HG03159 (cell line): ENCODE measurements at regions not wholly inside any gene's neighbourhood (a gene's known extent, or its start where the extent isn't known, plus 50 kb on each side); places are given as distances from the start of the nearest gene placed in this dataset.

Experiments used
- ATAC-seq: cut with Tn5 transposase; IDR thresholded peaks from one replicate; pipeline ENCODE4 v1.9.1; 2021; ENCODE audit warnings: mild to moderate bottlenecking, moderate library complexity; ENCODE audit not compliant: unreplicated experiment

DNA sequence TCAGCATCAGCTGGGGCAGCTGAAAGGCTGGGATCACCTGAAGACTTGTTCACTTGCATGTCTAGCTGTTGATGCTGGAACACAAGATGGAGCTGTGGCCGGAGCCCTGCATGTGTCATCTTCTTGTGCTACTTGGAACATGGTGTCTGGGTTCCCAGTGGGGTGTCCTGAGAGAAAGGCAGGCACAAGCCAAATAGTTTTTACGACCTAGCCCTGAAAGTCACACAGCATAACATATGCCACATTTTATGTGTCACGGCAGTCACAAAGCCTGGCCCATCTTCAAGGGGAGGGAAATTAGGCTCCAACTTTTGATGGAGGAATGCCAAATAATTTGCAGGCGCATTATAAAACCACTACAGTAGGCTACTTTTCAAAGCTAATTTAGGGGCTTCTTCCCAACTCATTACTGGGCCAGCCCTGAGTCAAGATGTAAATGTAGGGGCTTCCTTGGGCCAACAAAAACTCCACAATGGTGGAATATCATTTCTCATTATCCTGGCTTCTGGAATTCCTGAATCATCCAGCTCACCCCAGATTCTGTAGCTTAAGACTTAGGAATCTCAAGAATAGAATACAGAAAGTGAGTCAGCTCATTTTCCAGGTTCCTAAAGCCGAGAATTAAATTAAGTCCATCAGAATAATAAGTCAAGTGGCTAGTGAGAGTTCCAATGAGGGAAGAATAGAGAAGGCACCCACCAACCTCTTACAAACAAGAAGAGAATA is 543.0 kb downstream of the TNS1 start:
- ATAC-seq, result no peak

DNA sequence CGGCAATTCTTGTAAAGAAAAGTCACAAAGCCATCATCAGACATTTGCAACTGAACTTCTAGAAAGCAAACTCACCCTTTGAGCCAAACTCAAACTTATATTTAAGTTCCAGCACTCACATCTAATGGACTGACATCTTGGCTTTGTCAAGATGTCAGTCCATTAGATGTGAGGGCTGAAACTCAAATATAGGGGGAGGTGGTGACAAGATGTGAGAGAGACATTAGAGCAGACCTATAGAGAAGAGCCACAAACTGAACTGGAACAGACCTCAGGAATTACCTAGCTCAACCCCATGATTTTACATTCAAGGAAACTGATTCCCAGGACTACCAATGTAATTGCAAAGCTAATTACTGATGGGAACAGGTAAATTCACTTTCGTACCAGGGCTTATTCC is 543.8 kb downstream of the TNS1 start:
- no peak for ATAC-seq

GRCh38 chr2:217456016-217456415 is 546.8 kb downstream of the TNS1 start:
- no peak for ATAC-seq

DNA sequence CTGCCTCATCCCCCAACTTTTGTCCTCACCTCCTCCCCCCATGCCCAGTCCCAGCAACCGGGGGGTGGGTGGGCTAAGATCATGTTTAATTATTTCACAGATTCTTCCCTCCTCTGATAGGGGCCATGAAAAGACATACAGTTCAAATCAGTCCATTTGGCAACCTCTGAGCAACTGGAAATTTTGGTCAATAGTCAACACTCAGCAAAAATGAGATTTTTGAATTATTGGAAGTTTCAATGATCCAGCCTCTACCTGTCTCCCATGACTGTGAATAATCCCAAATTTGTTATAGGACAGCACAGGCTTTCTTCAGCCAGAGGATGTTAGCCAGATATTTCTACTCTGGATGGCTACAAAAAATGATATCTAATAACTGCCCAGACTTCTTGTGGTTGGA is 549.9 kb downstream of the TNS1 start:
- ATAC-seq, result no peak

DNA sequence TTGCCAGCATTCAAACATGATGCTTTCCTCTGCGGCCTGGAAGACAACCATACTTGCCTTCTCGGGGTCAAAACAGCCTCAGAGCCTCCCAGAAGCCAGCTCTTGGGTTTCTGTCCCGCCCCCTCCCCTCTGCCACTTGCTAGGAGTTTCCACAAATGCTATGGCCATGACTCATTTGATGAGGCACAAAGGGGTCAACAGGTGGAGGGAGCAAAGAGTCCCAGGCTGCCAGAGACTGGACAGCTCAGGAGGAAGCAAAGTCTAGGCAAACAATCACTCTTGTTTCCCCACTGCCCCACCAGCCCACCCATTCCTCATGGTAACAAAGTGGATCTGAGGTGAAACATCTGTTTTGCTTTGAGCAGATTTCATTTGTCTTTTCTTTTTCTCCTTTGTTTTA is 551.1 kb downstream of the TNS1 start:
- no peak for ATAC-seq

DNA sequence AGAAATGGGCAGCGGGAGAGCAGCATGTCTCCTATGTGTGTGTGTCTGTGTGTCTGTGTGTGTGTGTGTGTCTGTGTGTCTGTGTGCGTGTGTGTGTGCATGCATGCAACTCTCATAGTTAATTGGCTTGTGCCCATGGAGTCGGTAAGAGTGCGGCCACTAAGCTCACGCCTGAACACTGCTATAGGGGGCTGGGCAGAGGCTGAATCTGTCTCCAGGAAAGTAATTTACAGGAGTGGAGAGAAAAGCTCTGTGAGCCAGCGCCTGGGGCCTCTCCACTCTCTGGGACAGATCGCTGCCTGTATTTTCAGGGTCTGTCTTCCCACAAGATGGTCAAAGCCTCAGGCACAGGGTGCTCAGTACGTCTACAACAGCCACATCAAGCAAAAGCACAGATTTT is 553.4 kb downstream of the TNS1 start:
- no peak for ATAC-seq

GRCh38 chr2:217448860-217449259 is 553.9 kb downstream of the TNS1 start:
- ATAC-seq, result no peak

DNA sequence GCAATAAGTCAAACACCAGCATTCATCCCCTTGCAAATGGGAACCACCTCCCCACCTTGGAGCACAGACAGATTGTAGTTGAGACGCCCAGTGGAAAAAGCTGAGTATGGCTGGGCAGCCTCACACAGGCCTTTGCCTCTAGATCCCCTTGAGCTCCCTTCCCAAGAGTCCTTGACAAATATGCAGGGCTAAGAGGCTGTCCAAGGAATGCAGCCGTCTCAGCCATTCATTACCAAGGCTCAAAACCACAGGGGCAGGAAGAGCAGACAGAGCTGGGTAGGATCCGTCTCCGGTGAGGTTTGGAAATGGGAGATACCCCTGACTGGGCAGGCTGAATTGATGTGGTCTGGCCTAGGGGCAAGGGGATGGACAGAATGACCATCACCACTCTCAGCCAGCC is 557.1 kb downstream of the TNS1 start:
- ATAC-seq, result no peak

GRCh38 chr2:217444932-217445331 is 557.9 kb downstream of the TNS1 start:
- ATAC-seq, result peak; percentile 51

GRCh38 chr2:217444509-217444908 is 558.3 kb downstream of the TNS1 start:
- ATAC-seq, result no peak

DNA sequence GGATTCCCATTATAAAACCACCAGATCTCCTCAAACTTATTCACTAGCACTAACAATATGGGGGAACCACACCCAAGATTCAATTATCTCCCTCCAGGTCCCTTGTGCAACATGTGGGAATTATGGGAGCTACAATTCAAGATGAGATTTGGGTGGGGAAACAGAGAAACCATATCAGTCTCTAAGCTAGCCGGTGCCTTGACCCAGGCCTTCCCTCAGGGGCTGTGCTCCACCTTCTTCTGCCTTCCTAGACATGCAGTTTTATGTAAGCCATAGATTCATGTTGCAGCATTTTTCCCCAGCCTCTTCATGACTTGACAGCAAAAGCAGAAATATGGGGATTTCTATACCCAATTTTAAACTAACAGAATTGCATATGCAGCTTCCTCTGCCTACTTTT is 559.2 kb downstream of the TNS1 start:
- ATAC-seq, result no peak

DNA sequence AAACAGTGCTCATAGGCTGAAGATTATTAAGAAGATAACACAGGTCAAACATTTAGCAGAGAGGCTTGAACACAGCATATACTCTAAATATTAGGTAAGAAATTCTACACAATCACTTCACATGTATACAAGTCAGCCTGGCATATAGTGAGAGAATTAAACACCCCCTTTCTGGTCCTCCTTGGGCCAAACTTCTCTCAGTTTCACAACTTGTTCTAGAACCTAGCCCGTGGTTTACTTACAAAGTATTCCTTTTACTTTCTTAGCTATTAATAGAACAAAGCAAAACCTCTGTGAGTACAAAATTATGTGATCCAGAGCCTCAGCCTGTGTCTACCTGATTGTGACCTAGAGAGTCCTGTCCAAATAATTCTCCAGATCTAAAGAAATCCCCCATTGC is 562.8 kb downstream of the TNS1 start:
- peak; percentile 66 for ATAC-seq

- peak; percentile 57 for ATAC-seq
Measured at GRCh38 chr2:217438821-217439220, 564.0 kb downstream of the TNS1 start.

DNA sequence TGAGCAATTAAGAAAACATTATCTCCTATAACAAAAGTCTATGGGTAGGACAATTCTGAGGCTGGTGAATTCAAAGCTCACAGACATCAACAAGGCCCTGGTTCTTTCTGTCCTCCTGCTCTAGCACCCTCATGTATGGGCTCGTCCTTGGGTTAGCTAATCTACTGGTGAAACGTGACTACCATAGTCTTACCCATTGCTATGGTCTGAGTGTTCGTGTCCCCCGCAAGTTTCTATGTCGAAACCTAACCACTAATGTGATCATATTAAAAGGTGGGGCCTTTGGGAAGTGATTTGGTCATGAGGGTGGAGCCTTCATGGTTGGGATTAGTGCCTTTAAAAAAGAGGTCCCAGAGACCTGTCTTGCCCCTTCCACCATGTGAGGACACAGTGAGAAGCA is 564.7 kb downstream of the TNS1 start:
- no peak for ATAC-seq

GRCh38 chr2:217437290-217437870 is 565.4 kb downstream of the TNS1 start:
- no peak for ATAC-seq

DNA sequence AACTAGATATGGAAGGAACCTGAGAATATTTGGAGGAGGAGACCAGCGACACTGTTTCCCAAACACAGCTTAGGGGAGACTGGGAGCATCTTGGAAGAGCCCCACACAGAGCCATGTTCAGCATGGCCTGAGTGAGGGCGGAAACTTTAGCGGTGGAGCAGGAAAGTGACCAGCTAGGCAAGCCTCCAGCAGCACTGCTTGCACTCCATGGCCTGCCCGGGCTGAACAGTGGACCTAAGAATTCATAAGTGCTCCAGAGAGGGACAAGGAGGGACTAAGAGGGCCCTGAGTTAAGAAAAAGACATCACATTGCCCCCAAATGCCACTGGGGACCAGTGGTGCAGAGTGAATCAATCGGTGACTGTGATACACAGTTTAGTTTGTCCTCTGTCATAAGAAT is 566.4 kb downstream of the TNS1 start:
- no peak for ATAC-seq

DNA sequence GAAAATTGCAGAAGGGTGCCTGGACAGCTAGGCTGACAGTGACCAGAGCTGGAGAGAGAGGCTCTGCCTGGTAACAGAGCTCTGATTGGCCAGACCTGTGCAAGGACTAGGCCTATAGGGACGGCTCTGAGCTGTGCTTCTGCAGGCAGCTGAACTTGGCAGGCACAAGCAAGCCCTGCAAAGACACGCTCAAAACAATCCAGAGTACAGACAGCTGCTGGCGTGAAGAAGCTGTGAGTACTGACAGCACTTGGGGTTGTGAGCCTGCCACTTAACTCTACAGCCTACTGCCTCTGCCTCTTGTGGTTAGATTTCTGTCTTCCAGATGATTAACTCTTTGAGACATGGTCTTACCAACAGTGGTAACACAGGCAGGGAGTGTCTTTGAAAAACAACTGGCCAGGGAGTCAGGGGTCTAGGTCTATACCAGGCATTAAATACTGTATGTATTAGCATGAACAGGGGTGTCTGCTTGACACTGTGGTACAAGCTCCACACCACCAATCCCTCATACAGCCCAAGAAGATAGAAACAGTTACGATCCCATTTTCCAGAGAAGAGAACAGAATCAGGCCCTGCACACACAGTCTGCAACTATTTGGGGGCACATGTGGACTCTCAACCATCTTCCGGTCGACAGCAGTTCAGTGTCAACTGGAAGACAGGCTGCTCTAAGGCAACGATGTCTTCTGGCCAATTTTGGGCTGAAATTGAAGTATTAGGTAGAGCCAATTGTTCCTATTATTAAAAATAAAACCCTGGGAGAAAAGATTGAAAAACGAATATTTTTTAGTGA is 568.4 kb downstream of the TNS1 start:
- ATAC-seq, result peak; percentile 98

DNA sequence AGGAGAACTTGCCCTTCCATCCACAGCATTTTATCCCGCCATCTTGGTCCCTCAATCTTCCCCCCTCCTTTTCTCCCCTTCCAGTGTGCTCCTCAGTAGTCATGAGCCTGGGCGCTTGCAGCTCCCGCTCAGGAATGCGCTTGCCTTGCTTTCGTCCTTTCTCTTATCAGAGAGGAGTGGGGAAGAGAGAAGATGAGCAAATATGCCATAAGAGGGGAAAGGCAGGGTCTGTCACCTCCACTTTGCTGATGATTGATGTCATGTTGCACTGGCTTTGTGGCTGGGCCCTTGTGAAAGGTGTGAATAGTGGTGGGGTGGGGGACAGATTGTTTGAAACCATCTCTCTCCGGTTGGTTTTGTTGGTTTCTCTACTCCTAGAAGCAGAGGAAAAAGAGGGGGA is 569.3 kb downstream of the TNS1 start:
- no peak for ATAC-seq

DNA sequence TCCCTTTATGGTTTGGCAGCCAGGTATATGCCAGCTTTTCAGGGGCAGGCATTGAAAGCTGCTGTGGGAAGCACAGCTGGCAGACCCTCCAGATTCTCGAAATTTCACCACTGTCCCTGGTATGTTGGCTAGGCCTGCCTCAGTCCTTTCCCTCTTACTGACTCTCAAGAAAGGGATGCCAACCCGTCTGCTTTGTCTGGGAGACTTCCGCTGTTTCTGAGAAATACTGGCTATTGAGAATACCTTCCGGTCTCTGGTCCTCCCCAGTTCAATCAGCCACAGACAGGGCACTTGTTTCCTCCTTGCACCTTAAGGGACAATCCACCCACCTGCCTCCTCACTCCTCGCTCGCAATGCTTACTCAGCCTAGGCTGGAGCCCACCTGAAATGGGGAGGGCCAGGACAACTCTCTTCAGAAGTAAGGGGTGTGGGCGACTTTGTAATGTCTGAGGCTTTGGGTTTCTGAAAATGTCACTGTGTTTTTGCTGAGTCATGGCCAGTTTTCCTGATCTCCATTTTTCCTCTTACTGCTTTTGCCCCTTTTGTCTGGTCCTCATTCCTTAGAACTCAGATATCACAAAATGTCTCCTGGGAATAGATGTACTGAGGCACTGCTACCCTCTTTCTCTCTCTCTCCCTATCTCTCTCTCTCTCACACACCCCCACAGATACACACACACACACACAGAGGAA is 571.1 kb downstream of the TNS1 start:
- ATAC-seq, result no peak

- ATAC-seq, result no peak
Measured at GRCh38 chr2:217430916-217431576, 571.2 kb upstream of the TNP1 start.

GRCh38 chr2:217429981-217430500 is 570.2 kb upstream of the TNP1 start:
- no peak for ATAC-seq
